ENCODE measurements at regions not wholly inside any gene's neighbourhood (a gene's known extent, or its start where the extent isn't known, plus 50 kb on each side); places are given as distances from the start of the nearest gene placed in this dataset.
A peak's percentile ranks its signal among the peaks of the same experiment; 100 is the strongest.

- DNase-seq, result no peak
Observed at GRCh38 chr4:140271553-140271952, 101.9 kb upstream of the SCOC start.

- DNase-seq, result no peak
Observed at GRCh38 chr4:140269369-140269768, 104.1 kb upstream of the SCOC start.

GRCh38 chr4:140268186-140268841 is 105.1 kb upstream of the SCOC start:
- DNase-seq, result no peak

GRCh38 chr4:140267576-140267975 is 105.9 kb upstream of the SCOC start:
- DNase-seq, result no peak

- DNase-seq, result no peak
Observed at GRCh38 chr4:140266958-140267568, 106.4 kb upstream of the SCOC start.

GRCh38 chr4:140260227-140260626 is 106.2 kb upstream of the MAML3 start:
- no peak for DNase-seq

GRCh38 chr4:140258476-140258875 is 104.5 kb upstream of the MAML3 start:
- no peak for DNase-seq

GRCh38 chr4:140257461-140258305 is 103.7 kb upstream of the MAML3 start:
- no peak for DNase-seq

- DNase-seq, result no peak
Observed at GRCh38 chr4:140256941-140257340, 103.0 kb upstream of the MAML3 start.

GRCh38 chr4:140256335-140256734 is 102.4 kb upstream of the MAML3 start:
- no peak for DNase-seq

- no peak for DNase-seq
Observed at GRCh38 chr4:140255927-140256326, 101.9 kb upstream of the MAML3 start.

GRCh38 chr4:140255467-140255866 is 101.5 kb upstream of the MAML3 start:
- DNase-seq, result no peak

- DNase-seq, result no peak
Observed at GRCh38 chr4:140254651-140255299, 100.8 kb upstream of the MAML3 start.

GRCh38 chr4:140253556-140254027 is 99.6 kb upstream of the MAML3 start:
- no peak for DNase-seq

- peak; percentile 66 for DNase-seq
Observed at GRCh38 chr4:140252742-140253555, 99.0 kb upstream of the MAML3 start.

- peak; percentile 62 for DNase-seq
Observed at GRCh38 chr4:140252141-140252741, 98.3 kb upstream of the MAML3 start.

- no peak for DNase-seq
Observed at GRCh38 chr4:140251571-140251970, 97.6 kb upstream of the MAML3 start.

- DNase-seq, result peak; percentile 51
Observed at GRCh38 chr4:140250989-140251552, 97.1 kb upstream of the MAML3 start.

- peak; percentile 48 for DNase-seq
Observed at GRCh38 chr4:140249351-140249750, 95.4 kb upstream of the MAML3 start.

- DNase-seq, result peak; percentile 40
Observed at GRCh38 chr4:140247237-140247636, 93.3 kb upstream of the MAML3 start.

- DNase-seq, result no peak
Observed at GRCh38 chr4:140246216-140246615, 92.2 kb upstream of the MAML3 start.

GRCh38 chr4:140244328-140244727 is 90.3 kb upstream of the MAML3 start:
- DNase-seq, result no peak

Measured in hematopoietic multipotent progenitor cell treated with erythropoietin and hydrocortisone succinate and interleukin-3 and kit ligand, for 6 days (in vitro differentiated cells).